ENCODE measurements at regions not wholly inside any gene's neighbourhood (a gene's known extent, or its start where the extent isn't known, plus 50 kb on each side); places are given as distances from the start of the nearest gene placed in this dataset.

- intact Hi-C loops (cut with DNase I; ENCODE audit: low total_unique reads): no loop called here
- Histone ChIP-seq H3K27ac (no peak overlapping the region), H3K36me3 (no peaks in the 10 kb centered on the region), H3K9me3 (no peaks in the 10 kb centered on the region), H3K4me1 (no peaks in the 10 kb centered on the region), H3K27me3 (no peaks in the 10 kb centered on the region), H3K4me3 (no peak overlapping the region)
- TF ChIP-seq, protein P1, sequence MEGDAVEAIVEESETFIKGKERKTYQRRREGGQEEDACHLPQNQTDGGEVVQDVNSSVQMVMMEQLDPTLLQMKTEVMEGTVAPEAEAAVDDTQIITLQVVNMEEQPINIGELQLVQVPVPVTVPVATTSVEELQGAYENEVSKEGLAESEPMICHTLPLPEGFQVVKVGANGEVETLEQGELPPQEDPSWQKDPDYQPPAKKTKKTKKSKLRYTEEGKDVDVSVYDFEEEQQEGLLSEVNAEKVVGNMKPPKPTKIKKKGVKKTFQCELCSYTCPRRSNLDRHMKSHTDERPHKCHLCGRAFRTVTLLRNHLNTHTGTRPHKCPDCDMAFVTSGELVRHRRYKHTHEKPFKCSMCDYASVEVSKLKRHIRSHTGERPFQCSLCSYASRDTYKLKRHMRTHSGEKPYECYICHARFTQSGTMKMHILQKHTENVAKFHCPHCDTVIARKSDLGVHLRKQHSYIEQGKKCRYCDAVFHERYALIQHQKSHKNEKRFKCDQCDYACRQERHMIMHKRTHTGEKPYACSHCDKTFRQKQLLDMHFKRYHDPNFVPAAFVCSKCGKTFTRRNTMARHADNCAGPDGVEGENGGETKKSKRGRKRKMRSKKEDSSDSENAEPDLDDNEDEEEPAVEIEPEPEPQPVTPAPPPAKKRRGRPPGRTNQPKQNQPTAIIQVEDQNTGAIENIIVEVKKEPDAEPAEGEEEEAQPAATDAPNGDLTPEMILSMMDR (IDR thresholded peaks at IDR 0.05): no peak
- TF ChIP-seq POLR2A (IDR thresholded peaks at IDR 0.05): no peak
- no peak for DNase-seq
Measured at GRCh38 chr20:22438346-22438745, 146.0 kb downstream of the FOXA2 start.

DNA sequence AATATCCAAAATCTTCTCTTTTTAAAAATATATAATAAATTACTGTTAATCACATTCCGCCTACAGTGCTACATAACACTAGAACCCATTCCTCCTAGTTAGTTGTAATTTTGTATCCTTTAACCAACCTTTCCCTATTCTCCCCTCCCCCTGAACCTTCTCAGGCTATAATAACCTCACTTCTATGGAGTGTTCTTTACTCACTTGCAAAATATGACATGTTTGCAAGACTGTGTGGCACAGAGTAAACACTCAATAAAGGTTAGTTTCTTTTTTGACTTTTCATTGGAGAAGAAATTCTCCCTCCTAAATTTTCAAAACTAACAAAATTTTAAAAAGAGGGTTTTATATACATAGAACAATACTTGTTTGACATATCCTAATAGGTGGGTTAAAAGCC, 147.0 kb downstream of the FOXA2 start:
- H3K4me3 ChIP-seq: no peak overlapping the region
- no peak for DNase-seq
- no peaks in the 10 kb centered on the region for H3K4me1 ChIP-seq
- no peaks in the 10 kb centered on the region for H3K9me3 ChIP-seq
- TF ChIP-seq POLR2A (IDR thresholded peaks at IDR 0.05): no peak
- TF ChIP-seq, protein P1 (IDR thresholded peaks at IDR 0.05): no peak
- no peak overlapping the region for H3K27ac ChIP-seq
- intact Hi-C loops (cut with DNase I; ENCODE audit: low total_unique reads): no loop called here
- H3K27me3 ChIP-seq: no peaks in the 10 kb centered on the region
- H3K36me3 ChIP-seq: no peaks in the 10 kb centered on the region

DNA sequence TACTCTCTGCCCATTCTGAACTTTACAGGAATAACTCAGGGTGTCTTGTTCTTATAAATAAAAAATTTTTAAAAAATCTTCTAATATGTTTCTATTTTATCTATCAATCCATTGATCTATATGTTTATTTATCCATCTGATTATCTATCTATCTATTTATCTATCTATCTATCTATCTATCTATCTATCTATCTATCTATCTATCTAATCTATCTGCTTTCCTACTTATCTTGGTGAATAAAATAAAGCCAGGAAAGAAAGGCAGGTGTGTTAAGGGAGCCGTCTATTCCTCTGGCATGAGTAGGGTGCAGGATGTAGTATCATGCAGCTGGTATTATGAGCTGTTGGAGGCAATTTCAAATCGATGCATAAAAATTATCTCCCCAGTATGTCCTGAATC, 153.0 kb downstream of the FOXA2 start:
- no peak for DNase-seq
- no peaks in the 10 kb centered on the region for H3K27me3 ChIP-seq
- TF ChIP-seq, protein P1 (IDR thresholded peaks at IDR 0.05): no peak
- no peak for TF ChIP-seq POLR2A (IDR thresholded peaks at IDR 0.05)
- H3K27ac ChIP-seq: no peak overlapping the region
- no peaks in the 10 kb centered on the region for H3K9me3 ChIP-seq
- intact Hi-C loops (cut with DNase I; ENCODE audit: low total_unique reads): no loop called here
- H3K4me3 ChIP-seq: no peak overlapping the region
- no peaks in the 10 kb centered on the region for H3K36me3 ChIP-seq
- H3K4me1 ChIP-seq: no peaks in the 10 kb centered on the region

- H3K27me3 ChIP-seq: no peaks in the 10 kb centered on the region
- no peak overlapping the region for H3K4me3 ChIP-seq
- TF ChIP-seq POLR2A (IDR thresholded peaks at IDR 0.05): no peak
- TF ChIP-seq, protein P1 (IDR thresholded peaks at IDR 0.05): no peak
- no peaks in the 10 kb centered on the region for H3K9me3 ChIP-seq
- DNase-seq: no peak
- H3K4me1 ChIP-seq: no peaks in the 10 kb centered on the region
- intact Hi-C loops (cut with DNase I; ENCODE audit: low total_unique reads): no loop called here
- H3K36me3 ChIP-seq: no peaks in the 10 kb centered on the region
- H3K27ac ChIP-seq: no peak overlapping the region
Measured at GRCh38 chr20:22430746-22431168, 153.6 kb downstream of the FOXA2 start.

GRCh38 chr20:22430154-22430745, 154.1 kb downstream of the FOXA2 start:
- TF ChIP-seq, protein P1 (IDR thresholded peaks at IDR 0.05): no peak
- Histone ChIP-seq H3K36me3 (no peaks in the 10 kb centered on the region), H3K4me3 (no peak overlapping the region), H3K9me3 (no peaks in the 10 kb centered on the region), H3K27ac (no peak overlapping the region), H3K4me1 (no peaks in the 10 kb centered on the region), H3K27me3 (no peaks in the 10 kb centered on the region)
- intact Hi-C loops (cut with DNase I; ENCODE audit: low total_unique reads): no loop called here
- DNase-seq: no peak
